Adrenal gland (tissue), 5 donors: ENCODE measurements at regions not wholly inside any gene's neighbourhood (a gene's known extent, or its start where the extent isn't known, plus 50 kb on each side); places are given as distances from the start of the nearest gene placed in this dataset.

Experiments used
- POLR2A ChIP-seq, 2 donors: fragments of 450-650 bp; IDR thresholded peaks; one replicate each; pipeline ENCODE4 v1.6.1; 2017; ENCODE audit warnings: antibody characterized with exemption in 2 of 2, mild to moderate bottlenecking in 2 of 2, moderate library complexity in 1 of 2
- TF ChIP-seq, protein P1 (sequence below), 6 experiments: fragments of 450-650 bp in 4 of 6; fragments of 200-600 bp in 2 of 6; sonication (generic) in 1 of 6; IDR thresholded peaks; 1 replicate in 5 of 6; 2 replicates in 1 of 6; pipeline versions ENCODE4 v1.5.1 to v1.8.0; 2016 to 2021; ENCODE audit warnings: antibody characterized with exemption in 6 of 6, mild to moderate bottlenecking in 2 of 6, moderate library complexity in 1 of 6
- donor health status: DM: no; HTN: no; CAD: no.

DNA sequence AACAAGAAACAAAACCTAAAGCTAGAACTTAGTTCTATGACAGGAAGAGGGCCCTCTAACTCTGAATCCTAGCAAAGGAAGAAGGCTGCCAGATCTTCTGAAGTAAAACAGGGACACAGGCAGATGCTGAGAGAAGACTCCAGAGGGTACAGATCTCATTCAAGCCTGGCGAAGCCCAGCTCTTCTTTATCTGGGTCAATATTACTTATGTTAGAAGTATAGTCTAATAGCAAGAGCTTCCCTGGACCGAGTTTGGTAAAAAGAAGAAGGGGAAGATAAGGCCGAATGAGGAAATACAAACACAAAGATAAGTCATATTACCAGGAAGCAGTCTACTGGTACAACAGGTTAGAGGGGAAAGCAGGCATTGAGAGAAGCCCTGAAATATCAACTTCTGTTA, 79.9 kb upstream of the CCDC91 start:
- TF ChIP-seq, protein P1, sequence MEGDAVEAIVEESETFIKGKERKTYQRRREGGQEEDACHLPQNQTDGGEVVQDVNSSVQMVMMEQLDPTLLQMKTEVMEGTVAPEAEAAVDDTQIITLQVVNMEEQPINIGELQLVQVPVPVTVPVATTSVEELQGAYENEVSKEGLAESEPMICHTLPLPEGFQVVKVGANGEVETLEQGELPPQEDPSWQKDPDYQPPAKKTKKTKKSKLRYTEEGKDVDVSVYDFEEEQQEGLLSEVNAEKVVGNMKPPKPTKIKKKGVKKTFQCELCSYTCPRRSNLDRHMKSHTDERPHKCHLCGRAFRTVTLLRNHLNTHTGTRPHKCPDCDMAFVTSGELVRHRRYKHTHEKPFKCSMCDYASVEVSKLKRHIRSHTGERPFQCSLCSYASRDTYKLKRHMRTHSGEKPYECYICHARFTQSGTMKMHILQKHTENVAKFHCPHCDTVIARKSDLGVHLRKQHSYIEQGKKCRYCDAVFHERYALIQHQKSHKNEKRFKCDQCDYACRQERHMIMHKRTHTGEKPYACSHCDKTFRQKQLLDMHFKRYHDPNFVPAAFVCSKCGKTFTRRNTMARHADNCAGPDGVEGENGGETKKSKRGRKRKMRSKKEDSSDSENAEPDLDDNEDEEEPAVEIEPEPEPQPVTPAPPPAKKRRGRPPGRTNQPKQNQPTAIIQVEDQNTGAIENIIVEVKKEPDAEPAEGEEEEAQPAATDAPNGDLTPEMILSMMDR (IDR thresholded peaks at IDR 0.05), result no peak
- no peak for TF ChIP-seq POLR2A (IDR thresholded peaks at IDR 0.05)
